OCI-LY3 (cell line): ENCODE measurements at regions not wholly inside any gene's neighbourhood (a gene's known extent, or its start where the extent isn't known, plus 50 kb on each side); places are given as distances from the start of the nearest gene placed in this dataset.

Experiments used
- H2AFZ ChIP-seq: fragments of 200-600, 300-600 bp; shearing (Covaris generic); 2 replicates; pipeline ENCODE4 v1.6.0; 2014; ENCODE audit warnings: antibody characterized with exemption, low read depth, low read length
- H3K27ac ChIP-seq: fragments of 200-600, 300-600 bp; sonication (generic); 2 replicates; pipeline ENCODE4 v1.5.1; 2014; ENCODE audit warnings: mild to moderate bottlenecking, low read length, moderate library complexity, mixed read lengths
- H3K27me3 ChIP-seq: fragments of 200-600, 300-600 bp; sonication (generic); 2 replicates; pipeline ENCODE4 v1.6.1; 2014; ENCODE audit warnings: low read depth, low read length, mixed read lengths
- H3K36me3 ChIP-seq: fragments of 200-600, 300-600 bp; sonication (generic); replicated peaks from 2 replicates; pipeline ENCODE3; 2014; ENCODE audit warnings: low read depth, low read length, mixed read lengths
- H3K4me1 ChIP-seq: fragments of 300-600, 200-600 bp; sonication (generic); 2 replicates; pipeline ENCODE4 v1.6.1; 2014; ENCODE audit warnings: low read length, mixed read lengths
- H3K4me2 ChIP-seq: fragments of 200-600, 300-600 bp; sonication (generic); 2 replicates; pipeline ENCODE4 v1.6.1; 2014; ENCODE audit warnings: low read length, mixed read lengths
- H3K4me3 ChIP-seq: fragments of 300-600, 200-600 bp; sonication (generic); 2 replicates; pipeline ENCODE4 v1.5.1; 2014; ENCODE audit warnings: antibody characterized with exemption, mild to moderate bottlenecking, low read length, moderate library complexity
- H3K79me2 ChIP-seq: fragments of 300-600, 200-600 bp; shearing (Covaris generic); 2 replicates; pipeline ENCODE4 v1.6.1; 2014; ENCODE audit warnings: mild to moderate bottlenecking, low read length, mixed read lengths
- H3K9ac ChIP-seq: fragments of 300-600, 200-600 bp; shearing (Covaris generic); 2 replicates; pipeline ENCODE4 v1.6.0; 2014; ENCODE audit warnings: mild to moderate bottlenecking, low read length, moderate library complexity
- H3K9me3 ChIP-seq: fragments of 200-600, 300-600 bp; shearing (Covaris generic); 2 replicates; pipeline ENCODE4 v1.6.1; 2014; ENCODE audit warnings: low read length, mixed read lengths; ENCODE audit not compliant: insufficient read depth
- H4K20me1 ChIP-seq: fragments of 200-600, 300-600 bp; sonication (generic); 2 replicates; pipeline ENCODE4 v1.6.1; 2016; ENCODE audit warnings: low read length, mixed read lengths; ENCODE audit not compliant: insufficient read depth
- EZH2phosphoT487 ChIP-seq: fragments of 200-600 bp; shearing (Covaris generic); IDR thresholded peaks from 2 replicates; pipeline ENCODE4 v1.6.1; 2018; ENCODE audit warnings: antibody characterized with exemption, mixed run types, low read depth
- TF ChIP-seq, protein P1 (sequence below): fragments of 200-600, 300-600 bp; sonication (generic); IDR thresholded peaks from 2 replicates; pipeline ENCODE4 v1.5.1; 2014; ENCODE audit warnings: antibody characterized with exemption, low read length, low read depth

DNA sequence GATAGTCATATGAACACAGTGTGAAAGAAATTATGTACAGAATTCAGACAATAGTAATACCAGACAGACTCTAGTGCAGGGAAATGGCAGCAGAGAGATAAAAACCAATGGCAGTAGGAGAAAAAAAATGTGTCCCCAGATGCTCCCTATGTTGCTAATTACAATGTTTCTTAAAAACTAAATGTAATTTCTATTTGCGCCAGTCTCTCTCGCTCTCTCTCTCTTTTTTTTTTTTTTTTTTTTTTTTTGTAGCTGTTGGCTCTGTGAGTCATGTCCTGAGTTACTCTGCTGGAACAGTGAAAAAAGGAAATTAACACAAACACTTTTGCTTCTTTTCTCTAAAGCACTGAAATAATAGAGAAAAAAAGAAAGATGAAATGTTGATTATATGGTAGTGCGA is 871.9 kb downstream of the GBE1 start:
- no peaks in the 10 kb centered on the region for H3K4me1 ChIP-seq
- no peak overlapping the region for H3K27ac ChIP-seq
- TF ChIP-seq, protein P1, sequence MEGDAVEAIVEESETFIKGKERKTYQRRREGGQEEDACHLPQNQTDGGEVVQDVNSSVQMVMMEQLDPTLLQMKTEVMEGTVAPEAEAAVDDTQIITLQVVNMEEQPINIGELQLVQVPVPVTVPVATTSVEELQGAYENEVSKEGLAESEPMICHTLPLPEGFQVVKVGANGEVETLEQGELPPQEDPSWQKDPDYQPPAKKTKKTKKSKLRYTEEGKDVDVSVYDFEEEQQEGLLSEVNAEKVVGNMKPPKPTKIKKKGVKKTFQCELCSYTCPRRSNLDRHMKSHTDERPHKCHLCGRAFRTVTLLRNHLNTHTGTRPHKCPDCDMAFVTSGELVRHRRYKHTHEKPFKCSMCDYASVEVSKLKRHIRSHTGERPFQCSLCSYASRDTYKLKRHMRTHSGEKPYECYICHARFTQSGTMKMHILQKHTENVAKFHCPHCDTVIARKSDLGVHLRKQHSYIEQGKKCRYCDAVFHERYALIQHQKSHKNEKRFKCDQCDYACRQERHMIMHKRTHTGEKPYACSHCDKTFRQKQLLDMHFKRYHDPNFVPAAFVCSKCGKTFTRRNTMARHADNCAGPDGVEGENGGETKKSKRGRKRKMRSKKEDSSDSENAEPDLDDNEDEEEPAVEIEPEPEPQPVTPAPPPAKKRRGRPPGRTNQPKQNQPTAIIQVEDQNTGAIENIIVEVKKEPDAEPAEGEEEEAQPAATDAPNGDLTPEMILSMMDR = no peak
- TF ChIP-seq EZH2phosphoT487 = no peak
- H2AFZ ChIP-seq = no peak overlapping the region
- H3K79me2 ChIP-seq = no peaks in the 10 kb centered on the region
- no peak overlapping the region for H3K4me2 ChIP-seq
- no peaks in the 10 kb centered on the region for H3K36me3 ChIP-seq
- H3K9ac ChIP-seq = no peak overlapping the region
- peaks cover 6% of the 10 kb centered on the region; the same call in 1 of the 2 replicates for H3K9me3 ChIP-seq
- no peak overlapping the region for H3K4me3 ChIP-seq
- no peaks in the 10 kb centered on the region for H3K27me3 ChIP-seq
- no peaks in the 10 kb centered on the region for H4K20me1 ChIP-seq

DNA sequence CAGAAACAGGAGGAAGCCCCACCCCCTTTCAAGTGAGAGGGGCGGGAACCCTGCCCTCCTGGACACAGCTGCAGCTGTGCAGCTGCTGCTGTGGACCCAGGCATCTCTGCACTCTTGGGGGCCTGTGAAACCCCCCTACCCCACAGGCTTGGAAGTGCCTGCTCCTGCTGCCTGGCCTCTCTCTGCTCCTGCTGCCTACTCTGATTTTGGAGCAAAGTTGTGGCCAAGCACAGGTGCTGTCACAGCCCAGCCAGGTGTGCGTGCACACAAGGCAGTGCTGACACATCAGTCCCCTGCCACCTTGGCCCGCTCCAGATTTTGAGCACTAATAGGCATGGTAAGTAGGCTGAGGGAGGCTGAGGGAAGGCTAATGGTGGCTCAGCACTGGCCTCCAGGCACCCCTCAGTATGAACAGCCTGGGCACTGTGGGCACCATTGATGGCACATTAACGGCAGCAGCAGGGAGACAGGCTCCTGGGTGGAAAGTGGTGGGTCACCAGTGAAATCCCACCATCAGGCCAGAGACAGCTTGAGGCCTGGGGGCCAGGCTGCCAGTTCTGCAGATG is 890.9 kb downstream of the GBE1 start:
- Histone ChIP-seq H3K4me2 (no peak overlapping the region), H3K27me3 (no peaks in the 10 kb centered on the region), H3K4me3 (no peak overlapping the region), H3K4me1 (no peaks in the 10 kb centered on the region), H3K27ac (no peak overlapping the region), H3K79me2 (no peaks in the 10 kb centered on the region), H4K20me1 (no peaks in the 10 kb centered on the region), H3K9me3 (no peaks in the 10 kb centered on the region), H3K36me3 (no peaks in the 10 kb centered on the region), H2AFZ (no peak overlapping the region), H3K9ac (no peak overlapping the region)
- no peak for TF ChIP-seq EZH2phosphoT487
- TF ChIP-seq, protein P1 = no peak

DNA sequence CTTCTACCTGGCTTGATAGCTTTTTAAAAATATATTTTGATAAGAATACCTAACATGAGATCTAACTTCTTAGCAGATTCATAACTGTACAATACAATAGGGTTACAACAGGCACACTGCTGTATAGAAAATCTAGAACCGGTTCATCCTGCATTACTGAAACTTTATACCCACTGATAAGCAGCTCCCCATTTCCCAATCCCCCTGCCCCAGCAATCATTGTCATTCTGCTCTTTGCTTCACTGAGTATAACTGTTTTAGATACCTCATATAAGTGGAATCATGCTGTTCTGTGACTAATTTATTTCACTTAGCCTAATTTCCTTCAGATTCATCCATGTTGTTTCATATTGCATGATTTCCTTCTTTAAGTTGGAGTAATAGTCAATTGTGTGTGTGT is 906.0 kb downstream of the GBE1 start:
- Histone ChIP-seq H3K9me3 (no peaks in the 10 kb centered on the region), H3K9ac (no peak overlapping the region), H3K27ac (no peak overlapping the region), H3K36me3 (no peaks in the 10 kb centered on the region), H3K79me2 (no peaks in the 10 kb centered on the region), H3K4me2 (no peak overlapping the region), H3K4me3 (no peak overlapping the region), H4K20me1 (no peaks in the 10 kb centered on the region), H2AFZ (no peak overlapping the region), H3K27me3 (no peaks in the 10 kb centered on the region), H3K4me1 (peaks cover 11% of the 10 kb centered on the region)
- TF ChIP-seq, protein P1 = no peak
- no peak for TF ChIP-seq EZH2phosphoT487

DNA sequence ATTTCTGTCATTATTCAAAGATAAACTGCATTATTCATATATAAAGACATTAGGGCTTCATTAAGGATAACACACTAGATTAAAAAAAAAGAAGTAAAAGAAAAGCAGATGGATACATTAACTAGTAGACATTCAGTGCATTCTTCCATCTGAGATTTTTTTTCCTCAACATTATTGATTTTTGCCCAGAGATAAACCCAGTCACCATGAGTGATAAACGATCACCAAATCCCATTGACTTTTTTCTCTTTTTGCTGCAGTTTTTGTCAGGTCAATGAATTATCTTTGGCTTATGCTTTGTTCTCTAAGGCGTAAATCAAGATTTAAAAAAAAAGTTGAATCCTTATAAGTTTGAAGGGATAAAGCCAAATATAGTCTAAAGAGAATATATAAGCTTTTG is 925.0 kb downstream of the GBE1 start:
- H3K79me2 ChIP-seq = no peaks in the 10 kb centered on the region
- peaks cover 18% of the 10 kb centered on the region; the same call in 1 of the 2 replicates for H3K9me3 ChIP-seq
- H3K27me3 ChIP-seq = no peaks in the 10 kb centered on the region
- no peak overlapping the region for H2AFZ ChIP-seq
- TF ChIP-seq EZH2phosphoT487 = no peak
- TF ChIP-seq, protein P1 = no peak
- H3K4me1 ChIP-seq = peaks cover 12% of the 10 kb centered on the region
- H3K4me3 ChIP-seq = no peak overlapping the region
- no peak overlapping the region for H3K9ac ChIP-seq
- peaks cover 11% of the 10 kb centered on the region for H3K36me3 ChIP-seq
- no peak overlapping the region for H3K4me2 ChIP-seq
- no peak overlapping the region for H3K27ac ChIP-seq
- H4K20me1 ChIP-seq = no peaks in the 10 kb centered on the region
